ENCODE measurements at regions not wholly inside any gene's neighbourhood (a gene's known extent, or its start where the extent isn't known, plus 50 kb on each side); places are given as distances from the start of the nearest gene placed in this dataset.

- Histone ChIP-seq H3F3A (ENCODE audit: low read length, unreplicated experiment) (no peaks in the 10 kb centered on the region), H3K4me1 (ENCODE audit: insufficient read depth, low read length) (no peaks in the 10 kb centered on the region), H4K20me1 (ENCODE audit: low read length) (no peaks in the 10 kb centered on the region), H3K27ac (ENCODE audit: low read length) (no peak overlapping the region), H3K9ac (ENCODE audit: low read length) (no peak overlapping the region), H3K4me2 (ENCODE audit: low read length) (no peak overlapping the region), H3K4me3 (ENCODE audit: low read length) (no peak overlapping the region), H3K36me3 (ENCODE audit: low read depth, low read length) (no peaks in the 10 kb centered on the region), H3K9me3 (ENCODE audit: low read length) (no peaks in the 10 kb centered on the region), H2AFZ (ENCODE audit: low read length) (no peak overlapping the region), H3K27me3 (ENCODE audit: low read length) (no peaks in the 10 kb centered on the region), H3K79me2 (ENCODE audit: low read length) (no peaks in the 10 kb centered on the region), H3K9me2 (replicated peaks; ENCODE audit: low read length) (no peaks in the 10 kb centered on the region)
- BruUV-seq (replicated peaks), result no TSS peak
- POLR2A ChIA-PET (ENCODE audit: unreplicated experiment), result no interaction called here
- ATAC-seq, result no peak; the same call in none of the 2 replicates
- intact Hi-C loops (cut with micrococcal nuclease), result loop anchor here (1.0 kb wide), 2 partner anchors 426 to 474 kb away; partner anchors contain the start of gene NDST3
- CTCF ChIA-PET, result no interaction called here
- DNase-seq, result peak; percentile 50
- peak; percentile 52; the same call in 1 of the 2 replicates for TF ChIP-seq CTCF (conservative IDR thresholded peaks at IDR 0.05; ENCODE audit: low read depth, low read length)
- TF ChIP-seq EZH2phosphoT487 (IDR thresholded peaks at IDR 0.05; ENCODE audit: borderline replicate concordance, low read length), result no peak
- no peak for TF ChIP-seq EZH2 (IDR thresholded peaks at IDR 0.05; ENCODE audit: low read length, unreplicated experiment)
These were observed 474.0 kb upstream of the NDST3 start for GRCh38 chr4:117560329-117560728.

- H3K36me3 ChIP-seq (ENCODE audit: low read depth, low read length), result no peaks in the 10 kb centered on the region
- H3K27ac ChIP-seq (ENCODE audit: low read length), result no peak overlapping the region
- no peak for DNase-seq
- ChIA-PET POLR2A (ENCODE audit: unreplicated experiment) (no interaction called here), CTCF (no interaction called here)
- BruUV-seq (replicated peaks), result no TSS peak
- intact Hi-C loops (cut with micrococcal nuclease), result no loop called here
- TF ChIP-seq CTCF (conservative IDR thresholded peaks at IDR 0.05; ENCODE audit: low read depth, low read length) (no peak), EZH2phosphoT487 (IDR thresholded peaks at IDR 0.05; ENCODE audit: borderline replicate concordance, low read length) (no peak), EZH2 (IDR thresholded peaks at IDR 0.05; ENCODE audit: low read length, unreplicated experiment) (no peak)
- H2AFZ ChIP-seq (ENCODE audit: low read length), result no peak overlapping the region
- no peak overlapping the region for H3K4me2 ChIP-seq (ENCODE audit: low read length)
- no peaks in the 10 kb centered on the region for H4K20me1 ChIP-seq (ENCODE audit: low read length)
- no peaks in the 10 kb centered on the region for H3K27me3 ChIP-seq (ENCODE audit: low read length)
- H3K4me1 ChIP-seq (ENCODE audit: insufficient read depth, low read length), result peaks cover 6% of the 10 kb centered on the region; the same call in 1 of the 2 replicates
- no peaks in the 10 kb centered on the region for H3K9me3 ChIP-seq (ENCODE audit: low read length)
- H3K9me2 ChIP-seq (replicated peaks; ENCODE audit: low read length), result no peaks in the 10 kb centered on the region
- no peak overlapping the region for H3K4me3 ChIP-seq (ENCODE audit: low read length)
- no peak overlapping the region for H3K9ac ChIP-seq (ENCODE audit: low read length)
- ATAC-seq, result no peak
- H3F3A ChIP-seq (ENCODE audit: low read length, unreplicated experiment), result no peaks in the 10 kb centered on the region
- H3K79me2 ChIP-seq (ENCODE audit: low read length), result no peaks in the 10 kb centered on the region
These were observed 460.2 kb upstream of the NDST3 start for GRCh38 chr4:117574085-117574484.

- TF ChIP-seq CTCF (conservative IDR thresholded peaks at IDR 0.05; ENCODE audit: low read depth, low read length) (no peak), EZH2phosphoT487 (IDR thresholded peaks at IDR 0.05; ENCODE audit: borderline replicate concordance, low read length) (no peak), EZH2 (IDR thresholded peaks at IDR 0.05; ENCODE audit: low read length, unreplicated experiment) (no peak)
- Histone ChIP-seq H3K27ac (ENCODE audit: low read length) (no peak overlapping the region), H4K20me1 (ENCODE audit: low read length) (no peaks in the 10 kb centered on the region), H3K4me1 (ENCODE audit: insufficient read depth, low read length) (peaks cover 6% of the 10 kb centered on the region; the same call in 1 of the 2 replicates), H3K9me2 (replicated peaks; ENCODE audit: low read length) (no peaks in the 10 kb centered on the region), H2AFZ (ENCODE audit: low read length) (no peak overlapping the region), H3K9ac (ENCODE audit: low read length) (no peak overlapping the region), H3K27me3 (ENCODE audit: low read length) (no peaks in the 10 kb centered on the region), H3K9me3 (ENCODE audit: low read length) (no peaks in the 10 kb centered on the region), H3K4me2 (ENCODE audit: low read length) (no peak overlapping the region), H3K36me3 (ENCODE audit: low read depth, low read length) (no peaks in the 10 kb centered on the region), H3K4me3 (ENCODE audit: low read length) (no peak overlapping the region), H3F3A (ENCODE audit: low read length, unreplicated experiment) (no peaks in the 10 kb centered on the region), H3K79me2 (ENCODE audit: low read length) (no peaks in the 10 kb centered on the region)
- ChIA-PET POLR2A (ENCODE audit: unreplicated experiment) (no interaction called here), CTCF (no interaction called here)
- intact Hi-C loops (cut with micrococcal nuclease), result no loop called here
- DNase-seq, result no peak
- no TSS peak for BruUV-seq (replicated peaks)
- ATAC-seq, result no peak
These were observed 458.4 kb upstream of the NDST3 start for GRCh38 chr4:117575850-117576249.

All from PC-3 (cell line).